ENCODE measurements at regions not wholly inside any gene's neighbourhood (a gene's known extent, or its start where the extent isn't known, plus 50 kb on each side); places are given as distances from the start of the nearest gene placed in this dataset.
A peak's percentile ranks its signal among the peaks of the same experiment; 100 is the strongest.

- TF ChIP-seq ZNF83 (CRISPR knock-in tag; IDR thresholded peaks at IDR 0.05; ENCODE audit: borderline replicate concordance) (no peak), ZNF251 (CRISPR knock-in tag; IDR thresholded peaks at IDR 0.05) (no peak), KDM5B (CRISPR knock-in tag; IDR thresholded peaks at IDR 0.05; ENCODE audit: borderline replicate concordance) (no peak), SRY (CRISPR knock-in tag; IDR thresholded peaks at IDR 0.05) (no peak), HINFP (CRISPR knock-in tag; IDR thresholded peaks at IDR 0.05; ENCODE audit: low read depth) (no peak), BRF2 (CRISPR knock-in tag; IDR thresholded peaks at IDR 0.05) (no peak), ESRRA (CRISPR knock-in tag; IDR thresholded peaks at IDR 0.05; ENCODE audit: low read depth) (no peak), ZNF713 (CRISPR knock-in tag; IDR thresholded peaks at IDR 0.05) (no peak), PITX1 (CRISPR knock-in tag; IDR thresholded peaks at IDR 0.05) (peak; percentile 75; the same call in 1 of the 2 replicates), PREB (CRISPR knock-in tag; IDR thresholded peaks at IDR 0.05) (no peak), KDM5A (IDR thresholded peaks at IDR 0.05; ENCODE audit: borderline replicate concordance, low read length) (no peak), HDAC1 (CRISPR knock-in tag; IDR thresholded peaks at IDR 0.05) (peak; percentile 63), ZNF367 (CRISPR knock-in tag; IDR thresholded peaks at IDR 0.05; ENCODE audit: borderline replicate concordance) (no peak), FIP1L1 (IDR thresholded peaks at IDR 0.05; ENCODE audit: borderline replicate concordance, insufficient read depth, low read depth, low read length) (no peak), ZEB1 (IDR thresholded peaks at IDR 0.05; ENCODE audit: insufficient replicate concordance, low read depth) (peak; percentile 95), ZMYM2 (CRISPR knock-in tag; IDR thresholded peaks at IDR 0.05) (no peak), HMG20B (CRISPR knock-in tag; conservative IDR thresholded peaks at IDR 0.05) (no peak), FOXO1 (CRISPR knock-in tag; IDR thresholded peaks at IDR 0.05) (peak; percentile 23; the same call in 1 of the 2 replicates), ZNF546 (CRISPR knock-in tag; conservative IDR thresholded peaks at IDR 0.05) (no peak), AGO2 (optimal IDR thresholded peaks at IDR 0.05; ENCODE audit: low read depth, low read length) (no peak), ZNF615 (CRISPR knock-in tag; IDR thresholded peaks at IDR 0.05; ENCODE audit: borderline replicate concordance) (no peak), ATF7-NPFF (CRISPR knock-in tag; IDR thresholded peaks at IDR 0.05; ENCODE audit: low read depth) (no peak), TRIM22 (IDR thresholded peaks at IDR 0.05) (no peak), NFYC (CRISPR knock-in tag; IDR thresholded peaks at IDR 0.05) (0 out of 2 replicates have a peak, but pooled peaks have one; percentile 27), HNRNPLL (IDR thresholded peaks at IDR 0.05; ENCODE audit: low read depth, low read length, poor library complexity, severe bottlenecking) (no peak), CREM (IDR thresholded peaks at IDR 0.05) (peak; percentile 43; the same call in 1 of the 2 replicates), CREM (CRISPR knock-in tag; IDR thresholded peaks at IDR 0.05) (no peak), NBN (conservative IDR thresholded peaks at IDR 0.05) (no peak)
Observed at GRCh38 chr1:234538062-234538731, 59.2 kb upstream of the TARBP1 start (continued).

Measured in HepG2 (cell line).